KMS-11 (cell line): ENCODE measurements at regions not wholly inside any gene's neighbourhood (a gene's known extent, or its start where the extent isn't known, plus 50 kb on each side); places are given as distances from the start of the nearest gene placed in this dataset.

ENCODE experiments used
- H2AFZ ChIP-seq: fragments of 200-600 bp; sonication (generic); 2 replicates; pipeline ENCODE4 v1.6.1; 2016; ENCODE audit warnings: antibody characterized with exemption, mixed run types, low read depth
- H3K27ac ChIP-seq: fragments of 200-600 bp; sonication (generic); 2 replicates; pipeline ENCODE4 v1.6.1; 2016; ENCODE audit warnings: mild to moderate bottlenecking, mixed run types
- H3K27me3 ChIP-seq: fragments of 200-600 bp; sonication (generic); 2 replicates; pipeline ENCODE4 v1.6.1; 2017; ENCODE audit warnings: mild to moderate bottlenecking, low read depth, mixed run types, moderate library complexity; ENCODE audit not compliant: insufficient read depth
- H3K36me3 ChIP-seq: fragments of 200-600 bp; sonication (generic); 2 replicates; pipeline ENCODE4 v1.6.1; 2017; ENCODE audit warnings: mild to moderate bottlenecking, mixed run types; ENCODE audit not compliant: insufficient read depth
- H3K4me1 ChIP-seq: fragments of 200-600 bp; sonication (generic); 2 replicates; pipeline ENCODE4 v1.6.1; 2016; ENCODE audit warnings: mild to moderate bottlenecking, low read depth, mixed run types; ENCODE audit not compliant: poor library complexity, severe bottlenecking
- H3K4me2 ChIP-seq: fragments of 200-600 bp; sonication (generic); 2 replicates; pipeline ENCODE4 v1.7.0; 2016; ENCODE audit warnings: mild to moderate bottlenecking, mixed run types
- H3K4me3 ChIP-seq: fragments of 200-600 bp; sonication (generic); IDR thresholded peaks from 2 replicates; pipeline ENCODE4 v1.6.1; 2017; ENCODE audit warnings: low read depth, low read length, mixed read lengths; ENCODE audit not compliant: insufficient read depth
- H3K79me2 ChIP-seq: fragments of 200-600 bp; sonication (generic); 2 replicates; pipeline ENCODE4 v1.6.1; 2016; ENCODE audit warnings: low read depth, mixed run types; ENCODE audit not compliant: insufficient read depth
- H3K9ac ChIP-seq: fragments of 200-600 bp; sonication (generic); 2 replicates; pipeline ENCODE4 v1.6.1; 2016; ENCODE audit warnings: mild to moderate bottlenecking, mixed run types
- H4K20me1 ChIP-seq: fragments of 200-600 bp; sonication (generic); 2 replicates; pipeline ENCODE4 v1.6.1; 2016; ENCODE audit warnings: mild to moderate bottlenecking, mixed run types; ENCODE audit not compliant: insufficient read depth
- CTCF ChIP-seq: fragments of 200-600 bp; sonication (generic); conservative IDR thresholded peaks from 2 replicates; pipeline ENCODE4 v1.6.1; 2017; ENCODE audit warnings: low read depth, mild to moderate bottlenecking, antibody characterized with exemption, low read length, moderate library complexity, mixed read lengths

GRCh38 chr6:5936140-5936539, 70.6 kb downstream of the NRN1 start:
- Histone ChIP-seq H3K79me2 (no peaks in the 10 kb centered on the region), H3K27ac (no peak overlapping the region), H3K36me3 (no peaks in the 10 kb centered on the region), H3K4me1 (no peaks in the 10 kb centered on the region), H3K9ac (no peak overlapping the region), H3K4me2 (no peak overlapping the region), H3K4me3 (no peak overlapping the region), H2AFZ (no peak overlapping the region), H4K20me1 (no peaks in the 10 kb centered on the region), H3K27me3 (no peaks in the 10 kb centered on the region)
- no peak for TF ChIP-seq CTCF

- no peak for TF ChIP-seq CTCF
- no peaks in the 10 kb centered on the region for H3K4me1 ChIP-seq
Measured at GRCh38 chr6:5930968-5931367, 75.8 kb downstream of the NRN1 start.

GRCh38 chr6:5930143-5930770, 76.5 kb downstream of the NRN1 start:
- H3K4me3 ChIP-seq, result no peak overlapping the region
- TF ChIP-seq CTCF, result no peak
- H3K27me3 ChIP-seq, result no peaks in the 10 kb centered on the region
- H3K4me1 ChIP-seq, result no peaks in the 10 kb centered on the region
- H3K79me2 ChIP-seq, result no peaks in the 10 kb centered on the region
- H3K27ac ChIP-seq, result no peak overlapping the region
- no peak overlapping the region for H3K4me2 ChIP-seq
- no peaks in the 10 kb centered on the region for H4K20me1 ChIP-seq
- H3K36me3 ChIP-seq, result no peaks in the 10 kb centered on the region
- no peak overlapping the region for H2AFZ ChIP-seq
- no peak overlapping the region for H3K9ac ChIP-seq

More at GRCh38 chr6:5930968-5931367, 75.8 kb downstream of the NRN1 start:
- Histone ChIP-seq H3K79me2 (no peaks in the 10 kb centered on the region), H3K9ac (no peak overlapping the region), H2AFZ (no peak overlapping the region), H3K36me3 (no peaks in the 10 kb centered on the region), H3K4me2 (no peak overlapping the region), H3K4me3 (no peak overlapping the region), H4K20me1 (no peaks in the 10 kb centered on the region), H3K27ac (no peak overlapping the region), H3K27me3 (no peaks in the 10 kb centered on the region)

GRCh38 chr6:5923840-5924239, 82.9 kb downstream of the NRN1 start:
- H3K4me2 ChIP-seq, result no peak overlapping the region
- H3K27me3 ChIP-seq, result no peaks in the 10 kb centered on the region
- H3K27ac ChIP-seq, result no peak overlapping the region
- no peak overlapping the region for H3K4me3 ChIP-seq
- H3K36me3 ChIP-seq, result no peaks in the 10 kb centered on the region
- no peak overlapping the region for H3K9ac ChIP-seq
- no peaks in the 10 kb centered on the region for H3K79me2 ChIP-seq
- no peak for TF ChIP-seq CTCF
- H3K4me1 ChIP-seq, result no peaks in the 10 kb centered on the region
- no peaks in the 10 kb centered on the region for H4K20me1 ChIP-seq
- H2AFZ ChIP-seq, result no peak overlapping the region
